ENCODE measurements at regions not wholly inside any gene's neighbourhood (a gene's known extent, or its start where the extent isn't known, plus 50 kb on each side); places are given as distances from the start of the nearest gene placed in this dataset.

- Histone ChIP-seq H3K36me3 (ENCODE audit: control insufficient read depth, insufficient read depth, low read length) (no peaks in the 10 kb centered on the region), H3K4me3 (replicated peaks in 1 of 4; ENCODE audit: control extremely low read depth in 1 of 4, insufficient read depth in 1 of 4, low read depth in 3 of 4, low read length in 4 of 4) (no peak overlapping the region), H3K4me2 (ENCODE audit: extremely low read depth, insufficient read depth, low read length) (no peak overlapping the region), H2AFZ (ENCODE audit: low read length) (no peak overlapping the region), H3K27me3 (ENCODE audit: control insufficient read depth, insufficient read depth, low read length) (no peaks in the 10 kb centered on the region), H3K4me1 (ENCODE audit: control insufficient read depth, extremely low read depth, insufficient read depth, low read length) (no peaks in the 10 kb centered on the region), H3K27ac (ENCODE audit: insufficient read depth, low read length) (no peak overlapping the region), H4K20me1 (ENCODE audit: control insufficient read depth, extremely low read depth, insufficient read depth, low read length) (no peaks in the 10 kb centered on the region), H3K79me2 (ENCODE audit: control insufficient read depth, insufficient read depth, low read length) (no peaks in the 10 kb centered on the region), H3K9ac (ENCODE audit: insufficient read depth, low read length) (no peak overlapping the region), H3K9me3 (ENCODE audit: control insufficient read depth, insufficient read depth, low read depth, low read length) (no peaks in the 10 kb centered on the region)
- no peak for TF ChIP-seq EZH2 (IDR thresholded peaks at IDR 0.05; ENCODE audit: low read length, missing control alignments)
- TF ChIP-seq CTCF (conservative IDR thresholded peaks at IDR 0.05 in 1 of 2, IDR thresholded peaks at IDR 0.05 in 1 of 2; ENCODE audit: low read depth in 1 of 2, low read length in 2 of 2): no peak
- no peak for DNase-seq (ENCODE audit: low read depth in 2 of 2)
These were observed 683.1 kb downstream of the KCTD8 start for GRCh38 chr4:43765514-43765913.

DNA sequence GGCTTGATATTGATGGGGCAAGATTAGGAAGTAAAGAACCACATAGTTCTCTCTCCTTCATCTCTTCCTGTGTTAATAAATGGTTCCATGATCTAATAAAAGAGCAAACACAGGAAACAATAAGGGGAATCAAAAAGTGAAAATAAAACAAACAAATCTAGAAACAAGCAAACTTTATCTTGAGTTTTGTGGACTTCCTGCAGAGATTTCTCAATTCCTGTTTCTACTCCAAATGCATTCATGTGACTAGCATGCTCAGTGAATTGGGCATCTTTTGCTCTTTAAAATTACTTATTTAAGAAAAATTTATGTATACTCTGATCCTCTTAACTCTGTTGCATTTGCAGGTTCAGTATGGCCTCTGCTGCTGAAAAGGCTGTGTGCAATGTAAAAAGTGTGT, 682.0 kb downstream of the KCTD8 start:
- Histone ChIP-seq H3K27ac (ENCODE audit: insufficient read depth, low read length) (no peak overlapping the region), H4K20me1 (ENCODE audit: control insufficient read depth, extremely low read depth, insufficient read depth, low read length) (no peaks in the 10 kb centered on the region), H3K36me3 (ENCODE audit: control insufficient read depth, insufficient read depth, low read length) (no peaks in the 10 kb centered on the region), H3K4me2 (ENCODE audit: extremely low read depth, insufficient read depth, low read length) (no peak overlapping the region), H3K4me1 (ENCODE audit: control insufficient read depth, extremely low read depth, insufficient read depth, low read length) (no peaks in the 10 kb centered on the region), H2AFZ (ENCODE audit: low read length) (no peak overlapping the region), H3K79me2 (ENCODE audit: control insufficient read depth, insufficient read depth, low read length) (no peaks in the 10 kb centered on the region), H3K27me3 (ENCODE audit: control insufficient read depth, insufficient read depth, low read length) (no peaks in the 10 kb centered on the region), H3K9ac (ENCODE audit: insufficient read depth, low read length) (no peak overlapping the region), H3K9me3 (ENCODE audit: control insufficient read depth, insufficient read depth, low read depth, low read length) (no peaks in the 10 kb centered on the region), H3K4me3 (replicated peaks in 1 of 4; ENCODE audit: control extremely low read depth in 1 of 4, insufficient read depth in 1 of 4, low read depth in 3 of 4, low read length in 4 of 4) (no peak overlapping the region)
- DNase-seq (ENCODE audit: low read depth in 2 of 2): no peak
- no peak for TF ChIP-seq EZH2 (IDR thresholded peaks at IDR 0.05; ENCODE audit: low read length, missing control alignments)
- no peak for TF ChIP-seq CTCF (conservative IDR thresholded peaks at IDR 0.05 in 1 of 2, IDR thresholded peaks at IDR 0.05 in 1 of 2; ENCODE audit: low read depth in 1 of 2, low read length in 2 of 2)

GRCh38 chr4:43776371-43776770, 672.2 kb downstream of the KCTD8 start:
- Histone ChIP-seq H4K20me1 (ENCODE audit: control insufficient read depth, extremely low read depth, insufficient read depth, low read length) (no peaks in the 10 kb centered on the region), H3K9ac (ENCODE audit: insufficient read depth, low read length) (no peak overlapping the region), H3K27me3 (ENCODE audit: control insufficient read depth, insufficient read depth, low read length) (no peaks in the 10 kb centered on the region), H3K4me1 (ENCODE audit: control insufficient read depth, extremely low read depth, insufficient read depth, low read length) (no peaks in the 10 kb centered on the region), H3K79me2 (ENCODE audit: control insufficient read depth, insufficient read depth, low read length) (no peaks in the 10 kb centered on the region), H3K4me2 (ENCODE audit: extremely low read depth, insufficient read depth, low read length) (no peak overlapping the region), H2AFZ (ENCODE audit: low read length) (no peak overlapping the region), H3K9me3 (ENCODE audit: control insufficient read depth, insufficient read depth, low read depth, low read length) (no peaks in the 10 kb centered on the region), H3K27ac (ENCODE audit: insufficient read depth, low read length) (no peak overlapping the region), H3K36me3 (ENCODE audit: control insufficient read depth, insufficient read depth, low read length) (no peaks in the 10 kb centered on the region), H3K4me3 (replicated peaks in 1 of 4; ENCODE audit: control extremely low read depth in 1 of 4, insufficient read depth in 1 of 4, low read depth in 3 of 4, low read length in 4 of 4) (no peak overlapping the region)
- peak; percentile 9 to 19 for DNase-seq (ENCODE audit: low read depth in 2 of 2)
- TF ChIP-seq EZH2 (IDR thresholded peaks at IDR 0.05; ENCODE audit: low read length, missing control alignments): no peak
- no peak for TF ChIP-seq CTCF (conservative IDR thresholded peaks at IDR 0.05 in 1 of 2, IDR thresholded peaks at IDR 0.05 in 1 of 2; ENCODE audit: low read depth in 1 of 2, low read length in 2 of 2)
